DND-41 (cell line): ENCODE measurements at regions not wholly inside any gene's neighbourhood (a gene's known extent, or its start where the extent isn't known, plus 50 kb on each side); places are given as distances from the start of the nearest gene placed in this dataset.

Source experiments
- ATAC-seq: fragments of 200-7000 bp; cut with Tn5 transposase; 3 replicates; pipeline ENCODE4 v1.9.1; 2021; ENCODE audit warnings: low read depth; ENCODE audit not compliant: insufficient read depth
- DNase-seq: peaks from one replicate; pipeline ENCODE4 v3.0.0-alpha.2; 2020
- H2AFZ ChIP-seq: 2 replicates; pipeline ENCODE4 v1.6.0; 2012; ENCODE audit warnings: low read depth, low read length
- H3K27ac ChIP-seq: 2 replicates; pipeline ENCODE4 v1.5.1; 2012; ENCODE audit warnings: low read length, inconsistent platforms
- H3K27me3 ChIP-seq: fragments of 200-600 bp; sonication (generic); 2 replicates; pipeline ENCODE4 v1.6.0; 2012; ENCODE audit warnings: low read length, mild to moderate bottlenecking, inconsistent platforms; ENCODE audit not compliant: insufficient read depth, poor library complexity
- H3K36me3 ChIP-seq: 2 replicates; pipeline ENCODE4 v1.5.1; 2012; ENCODE audit warnings: low read length, inconsistent platforms; ENCODE audit not compliant: insufficient read depth
- H3K4me1 ChIP-seq: 2 replicates; pipeline ENCODE4 v1.5.1; 2012; ENCODE audit warnings: mild to moderate bottlenecking, low read length; ENCODE audit not compliant: insufficient read depth
- H3K4me2 ChIP-seq: 2 replicates; pipeline ENCODE4 v1.6.0; 2012; ENCODE audit warnings: mild to moderate bottlenecking, moderate library complexity, low read length, inconsistent platforms; ENCODE audit not compliant: insufficient read depth
- H3K4me3 ChIP-seq, 2 experiments: fragments of 200-600 bp in 1 of 2; shearing (Covaris generic) in 1 of 2; 2 replicates each; pipeline ENCODE4 v1.5.1; 2012 to 2016; ENCODE audit warnings: inconsistent platforms in 2 of 2, low read length in 2 of 2, mild to moderate bottlenecking in 2 of 2, low read depth in 1 of 2, moderate library complexity in 1 of 2
- H3K79me2 ChIP-seq: 2 replicates; pipeline ENCODE4 v1.6.0; 2012; ENCODE audit warnings: low read length, inconsistent platforms; ENCODE audit not compliant: insufficient read depth
- H3K9ac ChIP-seq: 2 replicates; pipeline ENCODE4 v1.6.0; 2012; ENCODE audit warnings: low read depth, mild to moderate bottlenecking, inconsistent platforms, low read length, moderate library complexity
- H3K9me3 ChIP-seq: 2 replicates; pipeline ENCODE4 v1.5.1; 2012; ENCODE audit warnings: low read length, moderate library complexity, mild to moderate bottlenecking, inconsistent platforms; ENCODE audit not compliant: insufficient read depth, severe bottlenecking
- H4K20me1 ChIP-seq: 2 replicates; pipeline ENCODE4 v1.6.0; 2012; ENCODE audit warnings: low read length; ENCODE audit not compliant: insufficient read depth
- EZH2 ChIP-seq: IDR thresholded peaks from 3 replicates; pipeline ENCODE4 v1.6.1; 2012; ENCODE audit warnings: borderline replicate concordance, low read depth, mild to moderate bottlenecking, moderate library complexity, low read length, inconsistent platforms; ENCODE audit not compliant: severe bottlenecking
- TF ChIP-seq, protein P1 (sequence below): IDR thresholded peaks from 2 replicates; pipeline ENCODE4 v1.5.1; 2012; ENCODE audit warnings: borderline replicate concordance, low read length, moderate library complexity, mild to moderate bottlenecking; ENCODE audit not compliant: poor library complexity, severe bottlenecking; ENCODE audit errors: extremely low read depth

DNA sequence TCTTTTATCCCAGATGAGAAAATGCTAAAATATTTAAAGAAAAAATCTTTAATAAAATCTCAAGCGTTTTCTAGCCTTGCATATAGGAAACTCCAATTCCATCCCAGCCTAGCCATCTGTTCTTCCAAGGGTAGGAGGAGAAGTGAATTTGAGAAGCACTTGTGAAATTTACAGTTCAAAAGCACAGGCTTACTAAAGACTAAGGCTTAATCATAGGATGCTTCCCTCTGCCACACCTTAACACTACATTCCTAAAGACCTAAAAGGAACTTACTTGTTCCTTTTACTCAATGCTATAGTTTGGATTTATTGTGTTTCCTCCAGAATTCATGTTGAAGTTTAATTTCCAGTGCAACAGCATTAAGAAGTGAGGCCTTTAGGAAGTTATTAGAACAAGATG is 764.8 kb upstream of the CADM2 start:
- TF ChIP-seq, protein P1, sequence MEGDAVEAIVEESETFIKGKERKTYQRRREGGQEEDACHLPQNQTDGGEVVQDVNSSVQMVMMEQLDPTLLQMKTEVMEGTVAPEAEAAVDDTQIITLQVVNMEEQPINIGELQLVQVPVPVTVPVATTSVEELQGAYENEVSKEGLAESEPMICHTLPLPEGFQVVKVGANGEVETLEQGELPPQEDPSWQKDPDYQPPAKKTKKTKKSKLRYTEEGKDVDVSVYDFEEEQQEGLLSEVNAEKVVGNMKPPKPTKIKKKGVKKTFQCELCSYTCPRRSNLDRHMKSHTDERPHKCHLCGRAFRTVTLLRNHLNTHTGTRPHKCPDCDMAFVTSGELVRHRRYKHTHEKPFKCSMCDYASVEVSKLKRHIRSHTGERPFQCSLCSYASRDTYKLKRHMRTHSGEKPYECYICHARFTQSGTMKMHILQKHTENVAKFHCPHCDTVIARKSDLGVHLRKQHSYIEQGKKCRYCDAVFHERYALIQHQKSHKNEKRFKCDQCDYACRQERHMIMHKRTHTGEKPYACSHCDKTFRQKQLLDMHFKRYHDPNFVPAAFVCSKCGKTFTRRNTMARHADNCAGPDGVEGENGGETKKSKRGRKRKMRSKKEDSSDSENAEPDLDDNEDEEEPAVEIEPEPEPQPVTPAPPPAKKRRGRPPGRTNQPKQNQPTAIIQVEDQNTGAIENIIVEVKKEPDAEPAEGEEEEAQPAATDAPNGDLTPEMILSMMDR, result no peak
- TF ChIP-seq EZH2, result no peak
- no peak for ATAC-seq
- Histone ChIP-seq H3K27me3 (no peaks in the 10 kb centered on the region), H3K9ac (no peak overlapping the region), H3K4me2 (no peak overlapping the region), H2AFZ (no peak overlapping the region), H3K79me2 (no peaks in the 10 kb centered on the region), H3K36me3 (no peaks in the 10 kb centered on the region), H4K20me1 (no peaks in the 10 kb centered on the region), H3K4me1 (no peaks in the 10 kb centered on the region), H3K4me3 (no peak overlapping the region), H3K9me3 (peaks cover 6% of the 10 kb centered on the region), H3K27ac (no peak overlapping the region)
- DNase-seq, result no peak

DNA sequence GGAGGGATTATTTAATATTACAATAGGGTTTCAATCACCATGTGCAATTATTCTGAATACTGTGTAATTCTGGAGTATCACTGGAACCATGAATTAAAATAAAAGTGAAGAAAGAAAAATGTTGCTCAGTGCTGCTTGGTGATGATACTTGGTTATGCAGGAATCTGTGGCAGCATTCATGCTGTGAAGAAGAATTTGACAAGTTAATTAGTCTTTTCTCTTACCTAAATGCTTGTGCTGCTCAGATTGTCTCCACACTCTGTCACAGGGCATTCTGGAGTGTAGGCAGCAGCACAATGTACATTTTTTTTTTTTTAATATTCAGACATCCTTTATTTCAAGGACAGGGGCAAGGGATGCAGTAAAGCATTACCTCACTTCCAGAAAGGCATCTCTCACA is 749.3 kb upstream of the CADM2 start:
- no peak overlapping the region for H3K9ac ChIP-seq
- no peak overlapping the region for H3K4me2 ChIP-seq
- no peaks in the 10 kb centered on the region for H3K4me1 ChIP-seq
- DNase-seq, result no peak
- no peak for ATAC-seq
- TF ChIP-seq EZH2, result no peak
- no peak overlapping the region for H3K27ac ChIP-seq
- H3K79me2 ChIP-seq, result no peaks in the 10 kb centered on the region
- no peak overlapping the region for H2AFZ ChIP-seq
- H4K20me1 ChIP-seq, result no peaks in the 10 kb centered on the region
- no peaks in the 10 kb centered on the region for H3K9me3 ChIP-seq
- no peaks in the 10 kb centered on the region for H3K36me3 ChIP-seq
- H3K4me3 ChIP-seq, result no peak overlapping the region
- H3K27me3 ChIP-seq, result no peaks in the 10 kb centered on the region

DNA sequence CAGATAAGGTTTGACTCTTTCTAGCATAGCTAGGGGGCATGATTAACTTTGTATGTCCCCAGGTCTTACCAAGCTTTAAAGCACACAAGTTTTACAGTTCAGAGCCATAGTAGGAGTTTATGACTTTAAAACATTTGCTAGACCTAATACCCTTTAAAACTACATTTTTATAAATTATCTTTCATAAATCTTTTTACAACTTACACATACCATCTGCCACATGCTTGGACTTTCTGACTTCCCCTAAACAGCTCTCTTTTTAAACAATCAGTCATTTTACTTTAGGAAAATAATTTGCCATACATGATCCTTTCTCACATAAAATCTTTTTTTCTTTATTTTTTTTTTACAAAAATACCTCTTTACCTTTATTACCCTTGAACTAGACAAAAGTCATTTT is 735.3 kb upstream of the CADM2 start:
- peak; percentile 11 for DNase-seq
- H3K36me3 ChIP-seq, result no peaks in the 10 kb centered on the region
- H3K4me1 ChIP-seq, result no peaks in the 10 kb centered on the region
- no peak overlapping the region for H2AFZ ChIP-seq
- no peaks in the 10 kb centered on the region for H4K20me1 ChIP-seq
- TF ChIP-seq, protein P1, result no peak
- TF ChIP-seq EZH2, result no peak
- H3K9ac ChIP-seq, result no peak overlapping the region
- H3K4me3 ChIP-seq, result no peak overlapping the region
- no peak overlapping the region for H3K27ac ChIP-seq
- no peak for ATAC-seq
- no peaks in the 10 kb centered on the region for H3K79me2 ChIP-seq
- H3K4me2 ChIP-seq, result no peak overlapping the region
- H3K27me3 ChIP-seq, result no peaks in the 10 kb centered on the region
- H3K9me3 ChIP-seq, result peaks cover 30% of the 10 kb centered on the region

DNA sequence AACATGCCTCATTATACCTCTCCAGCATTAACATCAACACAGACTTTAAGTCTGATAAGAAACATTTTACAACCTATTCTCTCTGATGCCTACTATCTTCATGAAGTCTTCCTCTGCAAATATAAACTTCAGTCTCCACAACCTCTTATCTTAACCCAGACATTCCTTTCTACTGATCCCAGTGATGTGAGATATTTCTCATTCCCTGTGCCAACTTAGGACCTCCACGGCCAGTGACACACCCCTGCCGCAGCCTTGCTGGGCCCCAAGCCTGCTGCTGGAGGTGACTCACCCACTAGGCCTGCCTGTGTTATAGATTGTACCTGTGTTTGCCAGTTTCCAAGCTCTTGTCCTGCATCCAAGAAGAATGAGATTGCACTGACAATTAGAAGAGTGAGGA is 734.5 kb upstream of the CADM2 start:
- no peaks in the 10 kb centered on the region for H4K20me1 ChIP-seq
- no peaks in the 10 kb centered on the region for H3K79me2 ChIP-seq
- no peaks in the 10 kb centered on the region for H3K4me1 ChIP-seq
- no peak for ATAC-seq
- no peak overlapping the region for H2AFZ ChIP-seq
- TF ChIP-seq, protein P1, result no peak
- no peak for TF ChIP-seq EZH2
- no peak for DNase-seq
- H3K27me3 ChIP-seq, result no peaks in the 10 kb centered on the region
- H3K36me3 ChIP-seq, result no peaks in the 10 kb centered on the region
- H3K4me3 ChIP-seq, result no peak overlapping the region
- no peak overlapping the region for H3K4me2 ChIP-seq
- peaks cover 30% of the 10 kb centered on the region for H3K9me3 ChIP-seq
- H3K9ac ChIP-seq, result no peak overlapping the region
- no peak overlapping the region for H3K27ac ChIP-seq
